Loucy (cell line): ENCODE measurements at regions not wholly inside any gene's neighbourhood (a gene's known extent, or its start where the extent isn't known, plus 50 kb on each side); places are given as distances from the start of the nearest gene placed in this dataset.

Experiments used
- H2AFZ ChIP-seq: fragments of 200-600 bp; sonication (generic); 2 replicates; pipeline ENCODE4 v1.6.0; 2016; ENCODE audit warnings: antibody characterized with exemption, mild to moderate bottlenecking, low read length, moderate library complexity
- H3F3A ChIP-seq: fragments of 200-600 bp; 2 replicates; pipeline ENCODE4 v1.6.0; 2016; ENCODE audit warnings: antibody characterized with exemption, low read depth, mild to moderate bottlenecking
- H3K27me3 ChIP-seq: fragments of 200-600 bp; sonication (generic); 2 replicates; pipeline ENCODE4 v1.6.1; 2014; ENCODE audit warnings: low read length, mild to moderate bottlenecking; ENCODE audit not compliant: insufficient read depth, poor library complexity, severe bottlenecking
- H3K36me3 ChIP-seq: fragments of 200-600 bp; sonication (generic); 2 replicates; pipeline ENCODE4 v1.6.1; 2016; ENCODE audit warnings: low read length; ENCODE audit not compliant: insufficient read depth
- H3K4me1 ChIP-seq: fragments of 200-600 bp; sonication (generic); 2 replicates; pipeline ENCODE4 v1.5.1; 2014; ENCODE audit warnings: low read length, mild to moderate bottlenecking; ENCODE audit not compliant: insufficient read depth, poor library complexity, severe bottlenecking
- H3K4me2 ChIP-seq: fragments of 200-600 bp; sonication (generic); 2 replicates; pipeline ENCODE4 v1.6.0; 2014; ENCODE audit warnings: antibody characterized with exemption, low read length, low read depth, mild to moderate bottlenecking; ENCODE audit not compliant: poor library complexity, severe bottlenecking
- H3K4me3 ChIP-seq: fragments of 200-600 bp; sonication (generic); 2 replicates; pipeline ENCODE4 v1.5.1; 2014; ENCODE audit warnings: low read length, mild to moderate bottlenecking, mixed read lengths; ENCODE audit not compliant: poor library complexity, severe bottlenecking
- H3K79me2 ChIP-seq: fragments of 200-600 bp; sonication (generic); 2 replicates; pipeline ENCODE4 v1.6.1; 2014; ENCODE audit warnings: low read length; ENCODE audit not compliant: insufficient read depth
- H3K9ac ChIP-seq: fragments of 200-600 bp; sonication (generic); 2 replicates; pipeline ENCODE4 v1.6.0; 2014; ENCODE audit warnings: mild to moderate bottlenecking, low read depth, low read length, moderate library complexity; ENCODE audit not compliant: poor library complexity, severe bottlenecking
- H3K9me2 ChIP-seq: fragments of 200-600 bp; sonication (generic); replicated peaks from 2 replicates; pipeline ENCODE4 v1.6.1; 2016; ENCODE audit warnings: low read depth, low read length, mixed read lengths
- H3K9me3 ChIP-seq: fragments of 200-600 bp; sonication (generic); 2 replicates; pipeline ENCODE4 v1.6.1; 2014; ENCODE audit warnings: mild to moderate bottlenecking, antibody characterized with exemption, low read length, low read depth; ENCODE audit not compliant: insufficient read depth
- H4K20me1 ChIP-seq: fragments of 200-600 bp; sonication (generic); 2 replicates; pipeline ENCODE4 v1.6.0; 2014; ENCODE audit warnings: antibody characterized with exemption, low read length, mild to moderate bottlenecking; ENCODE audit not compliant: insufficient read depth, poor library complexity, severe bottlenecking
- CTCF ChIP-seq: fragments of 200-600 bp; sonication (generic); conservative IDR thresholded peaks from 2 replicates; pipeline ENCODE4 v1.5.1; 2014; ENCODE audit warnings: mild to moderate bottlenecking, antibody characterized with exemption, low read length
- EZH2phosphoT487 ChIP-seq: fragments of 200-600 bp; IDR thresholded peaks from 2 replicates; pipeline ENCODE4 v1.6.1; 2018; ENCODE audit warnings: antibody characterized with exemption, mild to moderate bottlenecking, moderate library complexity, borderline replicate concordance

DNA sequence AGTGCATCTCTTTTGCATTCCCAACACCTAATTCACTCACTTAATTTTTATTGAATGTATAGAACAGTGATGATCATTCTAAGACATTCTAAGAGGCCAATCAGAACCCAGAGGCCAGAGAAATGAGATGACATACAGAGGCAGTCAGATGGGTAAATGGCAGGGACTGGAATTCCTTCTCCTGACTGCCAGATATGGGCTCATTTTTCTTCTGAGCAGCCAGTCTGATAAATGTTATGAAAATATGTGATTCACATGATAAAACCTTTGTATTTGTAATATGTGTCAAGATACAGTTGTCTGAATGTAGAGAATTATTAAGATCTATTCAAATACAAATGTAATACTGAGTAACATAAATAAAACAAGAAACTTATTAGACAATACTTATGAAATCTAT is 277.8 kb downstream of the EPM2A start:
- Histone ChIP-seq H2AFZ (no peak overlapping the region), H3K4me1 (no peaks in the 10 kb centered on the region), H3K9ac (no peak overlapping the region), H3K4me2 (no peak overlapping the region), H3K79me2 (no peaks in the 10 kb centered on the region), H3K27me3 (no peaks in the 10 kb centered on the region), H3K9me3 (no peaks in the 10 kb centered on the region), H4K20me1 (no peaks in the 10 kb centered on the region), H3K9me2 (no peaks in the 10 kb centered on the region), H3K36me3 (no peaks in the 10 kb centered on the region), H3K4me3 (no peak overlapping the region), H3F3A (no peaks in the 10 kb centered on the region)
- no peak for TF ChIP-seq EZH2phosphoT487
- TF ChIP-seq CTCF = no peak

- Histone ChIP-seq H3K9me2 (no peaks in the 10 kb centered on the region), H4K20me1 (no peaks in the 10 kb centered on the region), H3K9me3 (peaks cover 4% of the 10 kb centered on the region; the same call in 1 of the 2 replicates), H3K4me3 (no peak overlapping the region), H3K4me2 (no peak overlapping the region), H3K79me2 (no peaks in the 10 kb centered on the region), H3K9ac (no peak overlapping the region), H3K4me1 (peaks cover 9% of the 10 kb centered on the region), H3F3A (no peaks in the 10 kb centered on the region), H3K27me3 (no peaks in the 10 kb centered on the region), H3K36me3 (no peaks in the 10 kb centered on the region), H2AFZ (no peak overlapping the region)
- no peak for TF ChIP-seq CTCF
- no peak for TF ChIP-seq EZH2phosphoT487
Observed at GRCh38 chr6:145468534-145468933, 266.8 kb downstream of the EPM2A start.

DNA sequence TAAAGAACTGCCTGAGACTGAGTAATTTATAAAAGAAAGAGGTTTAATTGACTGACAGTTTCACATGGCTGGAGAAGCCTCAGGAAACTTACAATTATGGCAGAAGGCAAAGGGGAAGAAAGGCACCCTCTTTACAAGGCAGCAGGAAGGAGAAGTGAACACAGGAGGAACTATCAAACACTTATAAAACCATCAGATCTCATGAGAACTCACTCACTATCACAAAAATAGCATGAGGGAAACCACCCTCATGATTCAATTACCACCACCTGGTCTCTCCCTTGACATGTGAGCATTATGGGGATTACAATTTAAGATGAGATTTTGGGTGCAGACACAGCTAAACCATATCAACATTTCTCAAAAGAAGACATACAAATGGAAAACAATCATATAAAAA is 266.3 kb downstream of the EPM2A start:
- Histone ChIP-seq H3K9me3 (peaks cover 4% of the 10 kb centered on the region; the same call in 1 of the 2 replicates), H3K9ac (no peak overlapping the region), H3F3A (no peaks in the 10 kb centered on the region), H3K36me3 (no peaks in the 10 kb centered on the region), H3K79me2 (no peaks in the 10 kb centered on the region), H4K20me1 (no peaks in the 10 kb centered on the region), H2AFZ (no peak overlapping the region), H3K27me3 (no peaks in the 10 kb centered on the region), H3K4me2 (no peak overlapping the region), H3K4me3 (no peak overlapping the region), H3K9me2 (no peaks in the 10 kb centered on the region), H3K4me1 (peaks cover 9% of the 10 kb centered on the region)
- TF ChIP-seq EZH2phosphoT487 (no peak), CTCF (no peak)
